Endodermal cell (in vitro differentiated cells): ENCODE measurements at regions not wholly inside any gene's neighbourhood (a gene's known extent, or its start where the extent isn't known, plus 50 kb on each side); places are given as distances from the start of the nearest gene placed in this dataset.

ENCODE experiments used
- DNase-seq: peaks from one replicate; pipeline ENCODE4 v3.0.0-alpha.2; 2017
- H3K27ac ChIP-seq: 2 replicates; pipeline ENCODE4 v1.5.1; 2013; ENCODE audit warnings: mild to moderate bottlenecking, low read depth, low read length, moderate library complexity
- H3K27me3 ChIP-seq: 2 replicates; pipeline ENCODE4 v1.6.1; 2013; ENCODE audit warnings: mild to moderate bottlenecking, low read length, moderate library complexity; ENCODE audit not compliant: insufficient read depth, control insufficient read depth, poor library complexity, severe bottlenecking
- H3K36me3 ChIP-seq: 2 replicates; pipeline ENCODE4 v1.7.0; 2013; ENCODE audit warnings: mild to moderate bottlenecking, low read length, moderate library complexity; ENCODE audit not compliant: control insufficient read depth, insufficient read depth
- H3K4me1 ChIP-seq: one replicate; pipeline ENCODE4 v1.7.0; 2013; ENCODE audit warnings: low read length; ENCODE audit not compliant: control insufficient read depth, insufficient read depth
- H3K4me3 ChIP-seq: 2 replicates; pipeline ENCODE4 v1.5.1; 2013; ENCODE audit warnings: mild to moderate bottlenecking, low read length, moderate library complexity
- H3K9ac ChIP-seq: 2 replicates; pipeline ENCODE4 v1.6.1; 2013; ENCODE audit warnings: mild to moderate bottlenecking, low read length, moderate library complexity; ENCODE audit not compliant: poor library complexity, severe bottlenecking; ENCODE audit errors: extremely low read depth
- H3K9me3 ChIP-seq: 2 replicates; pipeline ENCODE4 v1.6.1; 2013; ENCODE audit warnings: mild to moderate bottlenecking, low read length, moderate library complexity; ENCODE audit not compliant: control insufficient read depth
- H3K27ac Mint-ChIP-seq: 2 replicates; pipeline ENCODE4 v1.8.0; 2020; ENCODE audit warnings: mixed read lengths
- H3K27me3 Mint-ChIP-seq: 2 replicates; pipeline ENCODE4 v1.8.0; 2021; ENCODE audit warnings: mild to moderate bottlenecking, mixed read lengths; ENCODE audit not compliant: insufficient read depth
- H3K36me3 Mint-ChIP-seq: 2 replicates; pipeline ENCODE4 v1.8.0; 2020; ENCODE audit warnings: low read depth, mixed read lengths
- H3K4me1 Mint-ChIP-seq: 2 replicates; pipeline ENCODE4 v1.8.0; 2020; ENCODE audit warnings: mixed read lengths
- H3K4me3 Mint-ChIP-seq: 2 replicates; pipeline ENCODE4 v1.8.0; 2020; ENCODE audit warnings: mild to moderate bottlenecking, moderate library complexity, mixed read lengths
- H3K9me3 Mint-ChIP-seq: 2 replicates; pipeline ENCODE4 v1.8.0; 2020; ENCODE audit warnings: mild to moderate bottlenecking, mixed read lengths
- CTCF ChIP-seq: fragments of 200-600 bp; sonication (generic); conservative IDR thresholded peaks from 2 replicates; pipeline ENCODE4 v1.5.0; 2021; ENCODE audit warnings: antibody characterized with exemption, mild to moderate bottlenecking
- WGBS, 2 experiments: methylation state at CpG; one replicate each; pipeline versions ENCODE4 v1.1.5 to v1.1.7; 2013; ENCODE audit warnings: missing lambda C conversion rate in 2 of 2, mixed read lengths in 1 of 2; ENCODE audit not compliant: insufficient coverage in 1 of 2, insufficient read length in 1 of 2; 5-methylcytosine and 5-hydroxymethylcytosine counted together

- peaks cover 84% of the 10 kb centered on the region for H3K27me3 Mint-ChIP-seq
Measured at GRCh38 chr14:100398044-100398443, 74.9 kb downstream of the SLC25A47 start.

GRCh38 chr14:100399052-100399849 lies 76.1 kb downstream of the SLC25A47 start:
- H3K4me1 Mint-ChIP-seq = peaks cover 6% of the 10 kb centered on the region
- Histone ChIP-seq H3K9me3 (no peaks in the 10 kb centered on the region), H3K4me3 (no peak overlapping the region), H3K4me1 (peaks cover 7% of the 10 kb centered on the region), H3K36me3 (no peaks in the 10 kb centered on the region), H3K27me3 (peaks cover 30% of the 10 kb centered on the region), H3K9ac (no peak overlapping the region), H3K27ac (peak overlapping the region; percentile 5)
- DNase-seq = no peak
- WGBS, 2 experiments = 79 to 85% methylated on average over 13 of the region's 13 CpGs
- H3K9me3 Mint-ChIP-seq = no peaks in the 10 kb centered on the region
- no peak overlapping the region for H3K27ac Mint-ChIP-seq
- no peak overlapping the region for H3K4me3 Mint-ChIP-seq
- peaks cover 76% of the 10 kb centered on the region for H3K27me3 Mint-ChIP-seq
- H3K36me3 Mint-ChIP-seq = no peaks in the 10 kb centered on the region
- TF ChIP-seq CTCF = no peak

More at GRCh38 chr14:100398044-100398443, 74.9 kb downstream of the SLC25A47 start:
- Mint-ChIP-seq H3K4me1 (peaks cover 18% of the 10 kb centered on the region), H3K27ac (no peak overlapping the region), H3K9me3 (no peaks in the 10 kb centered on the region), H3K4me3 (no peak overlapping the region), H3K36me3 (no peaks in the 10 kb centered on the region)
- no peaks in the 10 kb centered on the region for H3K9me3 ChIP-seq
- peaks cover 31% of the 10 kb centered on the region for H3K27me3 ChIP-seq
- no peak for TF ChIP-seq CTCF
- no peak overlapping the region for H3K27ac ChIP-seq
- WGBS, 2 experiments = 57 to 91% methylated on average over 3 to 6 of the region's 6 CpGs
- H3K4me1 ChIP-seq = peaks cover 18% of the 10 kb centered on the region
- no peaks in the 10 kb centered on the region for H3K36me3 ChIP-seq
- DNase-seq = no peak
- H3K4me3 ChIP-seq = no peak overlapping the region
- H3K9ac ChIP-seq = no peak overlapping the region

- Mint-ChIP-seq H3K4me3 (no peak overlapping the region), H3K27ac (no peak overlapping the region), H3K9me3 (no peaks in the 10 kb centered on the region), H3K27me3 (peaks cover 68% of the 10 kb centered on the region), H3K36me3 (no peaks in the 10 kb centered on the region), H3K4me1 (peaks cover 3% of the 10 kb centered on the region)
- 75 to 91% methylated on average over 5 of the region's 5 CpGs for WGBS, 2 experiments
- DNase-seq = no peak
- no peak overlapping the region for H3K4me3 ChIP-seq
- no peak overlapping the region for H3K27ac ChIP-seq
- H3K9ac ChIP-seq = no peak overlapping the region
- peaks cover 4% of the 10 kb centered on the region for H3K4me1 ChIP-seq
- H3K36me3 ChIP-seq = no peaks in the 10 kb centered on the region
- no peaks in the 10 kb centered on the region for H3K9me3 ChIP-seq
- TF ChIP-seq CTCF = no peak
- H3K27me3 ChIP-seq = peaks cover 23% of the 10 kb centered on the region
Measured at GRCh38 chr14:100400115-100400514, 77.0 kb downstream of the SLC25A47 start.
